IPS DF 6.9 (cell line): ENCODE measurements at regions not wholly inside any gene's neighbourhood (a gene's known extent, or its start where the extent isn't known, plus 50 kb on each side); places are given as distances from the start of the nearest gene placed in this dataset.

Experiments
- DNase-seq: peaks from one replicate; pipeline ENCODE4 v3.0.0-alpha.2; 2013; ENCODE audit warnings: low read depth, low spot score
- H3K27ac ChIP-seq: one replicate; pipeline ENCODE4 v1.5.1; 2013; ENCODE audit warnings: low read length, control low read depth
- H3K27me3 ChIP-seq: 2 replicates; pipeline ENCODE4 v1.6.1; 2013; ENCODE audit warnings: mild to moderate bottlenecking, low read length; ENCODE audit not compliant: control insufficient read depth, insufficient read depth
- H3K36me3 ChIP-seq: 2 replicates; pipeline ENCODE4 v1.6.1; 2013; ENCODE audit warnings: low read length; ENCODE audit not compliant: control insufficient read depth, insufficient read depth
- H3K4me1 ChIP-seq: 2 replicates; pipeline ENCODE4 v1.6.1; 2013; ENCODE audit warnings: low read length; ENCODE audit not compliant: control insufficient read depth, insufficient read depth
- H3K4me3 ChIP-seq: 2 replicates; pipeline ENCODE4 v1.5.1; 2013; ENCODE audit warnings: mild to moderate bottlenecking, low read length
- H3K9me3 ChIP-seq: 2 replicates; pipeline ENCODE4 v1.6.1; 2013; ENCODE audit warnings: low read length, inconsistent platforms; ENCODE audit not compliant: control insufficient read depth, insufficient read depth
- WGBS: extraction: QIAGEN DNeasy Blood & Tissue Kit; methylation state at CpG from one replicate; pipeline ENCODE4 v1.1.7; 2013; ENCODE audit warnings: mixed read lengths, missing lambda C conversion rate; ENCODE audit not compliant: insufficient read length, insufficient coverage; 5-methylcytosine and 5-hydroxymethylcytosine counted together

- Histone ChIP-seq H3K36me3 (no peaks in the 10 kb centered on the region), H3K4me3 (no peak overlapping the region), H3K4me1 (peaks cover 3% of the 10 kb centered on the region; the same call in 1 of the 2 replicates), H3K9me3 (no peaks in the 10 kb centered on the region), H3K27me3 (no peaks in the 10 kb centered on the region), H3K27ac (no peak overlapping the region)
- no CpG with 5 or more reads among the region's 11 CpGs for WGBS
- DNase-seq: no peak
These were observed 290.6 kb upstream of the IRX4 start for GRCh38 chr5:2173151-2173834.

GRCh38 chr5:2172471-2172870 is 289.7 kb upstream of the IRX4 start:
- no peaks in the 10 kb centered on the region for H3K27me3 ChIP-seq
- H3K9me3 ChIP-seq: no peaks in the 10 kb centered on the region
- H3K4me3 ChIP-seq: no peak overlapping the region
- H3K36me3 ChIP-seq: no peaks in the 10 kb centered on the region
- H3K4me1 ChIP-seq: peaks cover 3% of the 10 kb centered on the region; the same call in 1 of the 2 replicates
- no peak for DNase-seq
- WGBS: no CpG with 5 or more reads among the region's 5 CpGs
- no peak overlapping the region for H3K27ac ChIP-seq

- H3K36me3 ChIP-seq: no peaks in the 10 kb centered on the region
- no CpG with 5 or more reads among the region's 7 CpGs for WGBS
- H3K4me1 ChIP-seq: peaks cover 2% of the 10 kb centered on the region; the same call in 1 of the 2 replicates
- no peak overlapping the region for H3K27ac ChIP-seq
- H3K4me3 ChIP-seq: no peak overlapping the region
- DNase-seq: no peak
- no peaks in the 10 kb centered on the region for H3K27me3 ChIP-seq
- H3K9me3 ChIP-seq: no peaks in the 10 kb centered on the region
These were observed 288.0 kb upstream of the IRX4 start for GRCh38 chr5:2170761-2171160.

GRCh38 chr5:2169850-2170760 is 287.4 kb upstream of the IRX4 start:
- DNase-seq: no peak
- no CpG with 5 or more reads among the region's 47 CpGs for WGBS
- no peaks in the 10 kb centered on the region for H3K27me3 ChIP-seq

GRCh38 chr5:2169430-2169808 is 286.7 kb upstream of the IRX4 start:
- DNase-seq: no peak
- no peaks in the 10 kb centered on the region for H3K27me3 ChIP-seq
- WGBS: no CpG with 5 or more reads among the region's 10 CpGs
- H3K4me3 ChIP-seq: no peak overlapping the region
- no peak overlapping the region for H3K27ac ChIP-seq
- no peaks in the 10 kb centered on the region for H3K9me3 ChIP-seq
- H3K36me3 ChIP-seq: no peaks in the 10 kb centered on the region
- peaks cover 6% of the 10 kb centered on the region for H3K4me1 ChIP-seq

More at GRCh38 chr5:2169850-2170760, 287.4 kb upstream of the IRX4 start:
- Histone ChIP-seq H3K9me3 (no peaks in the 10 kb centered on the region), H3K36me3 (no peaks in the 10 kb centered on the region), H3K4me3 (no peak overlapping the region), H3K27ac (no peak overlapping the region), H3K4me1 (peaks cover 3% of the 10 kb centered on the region)

- Histone ChIP-seq H3K4me1 (peaks cover 10% of the 10 kb centered on the region), H3K36me3 (no peaks in the 10 kb centered on the region), H3K27me3 (no peaks in the 10 kb centered on the region), H3K9me3 (no peaks in the 10 kb centered on the region), H3K4me3 (no peak overlapping the region), H3K27ac (no peak overlapping the region)
- WGBS: no CpG with 5 or more reads among the region's 24 CpGs
- no peak for DNase-seq
These were observed 286.1 kb upstream of the IRX4 start for GRCh38 chr5:2168601-2169429.

- no peaks in the 10 kb centered on the region for H3K9me3 ChIP-seq
- H3K27ac ChIP-seq: no peak overlapping the region
- DNase-seq: no peak
- H3K27me3 ChIP-seq: no peaks in the 10 kb centered on the region
- peaks cover 10% of the 10 kb centered on the region for H3K4me1 ChIP-seq
- no peaks in the 10 kb centered on the region for H3K36me3 ChIP-seq
- WGBS: no CpG with 5 or more reads among the region's 11 CpGs
- no peak overlapping the region for H3K4me3 ChIP-seq
These were observed 284.9 kb upstream of the IRX4 start for GRCh38 chr5:2167671-2168070.

GRCh38 chr5:2166979-2167377 is 284.3 kb upstream of the IRX4 start:
- DNase-seq: no peak
- no peaks in the 10 kb centered on the region for H3K36me3 ChIP-seq
- H3K27ac ChIP-seq: no peak overlapping the region
- no peak overlapping the region for H3K4me3 ChIP-seq
- H3K9me3 ChIP-seq: no peaks in the 10 kb centered on the region
- peaks cover 10% of the 10 kb centered on the region for H3K4me1 ChIP-seq
- WGBS: no CpG with 5 or more reads among the region's 6 CpGs
- H3K27me3 ChIP-seq: no peaks in the 10 kb centered on the region

- Histone ChIP-seq H3K9me3 (no peaks in the 10 kb centered on the region), H3K4me1 (peaks cover 10% of the 10 kb centered on the region), H3K27ac (no peak overlapping the region), H3K4me3 (no peak overlapping the region), H3K27me3 (no peaks in the 10 kb centered on the region), H3K36me3 (no peaks in the 10 kb centered on the region)
- no CpG with 5 or more reads among the region's 17 CpGs for WGBS
- DNase-seq: no peak
These were observed 283.7 kb upstream of the IRX4 start for GRCh38 chr5:2166306-2166978.
